NCI-H82 (cell line): ENCODE measurements at regions not wholly inside any gene's neighbourhood (a gene's known extent, or its start where the extent isn't known, plus 50 kb on each side); places are given as distances from the start of the nearest gene placed in this dataset.
"Not testable (repeated sequence)": the region's sequence is repeated elsewhere in the genome, so short reads cannot be mapped to it uniquely, and the experiment has no call there.

Experiments used
- DNase-seq: peaks from one replicate; lab custom pipeline; 2025; lab: John Stamatoyannopoulos, UW

- DNase-seq, result no peak
These were observed 146.8 kb upstream of the TMPRSS15 start for GRCh38 chr21:18550361-18550760.

GRCh38 chr21:18553786-18554185 lies 150.2 kb upstream of the TMPRSS15 start:
- DNase-seq, result peak; percentile 93

GRCh38 chr21:18567770-18568169 lies 164.2 kb upstream of the TMPRSS15 start:
- DNase-seq, result not testable (repeated sequence)

GRCh38 chr21:18588001-18588662 lies 184.5 kb upstream of the TMPRSS15 start:
- no peak for DNase-seq

- DNase-seq, result no peak
These were observed 197.6 kb upstream of the TMPRSS15 start for GRCh38 chr21:18601146-18601545.

- DNase-seq, result no peak
These were observed 199.1 kb upstream of the TMPRSS15 start for GRCh38 chr21:18602711-18603110.

- no peak for DNase-seq
These were observed 199.7 kb upstream of the TMPRSS15 start for GRCh38 chr21:18603261-18603660.

GRCh38 chr21:18603980-18604379 lies 200.4 kb upstream of the TMPRSS15 start:
- DNase-seq, result no peak

- DNase-seq, result peak; percentile 92
These were observed 204.6 kb upstream of the TMPRSS15 start for GRCh38 chr21:18608226-18608625.

- peak; percentile 19 for DNase-seq
These were observed 210.7 kb upstream of the TMPRSS15 start for GRCh38 chr21:18614303-18614702.

- peak; percentile 41 for DNase-seq
These were observed 213.7 kb upstream of the TMPRSS15 start for GRCh38 chr21:18617291-18617690.

- no peak for DNase-seq
These were observed 216.9 kb upstream of the TMPRSS15 start for GRCh38 chr21:18620436-18620835.

- DNase-seq, result no peak
These were observed 218.8 kb upstream of the TMPRSS15 start for GRCh38 chr21:18622383-18622782.

GRCh38 chr21:18630446-18630845 lies 226.9 kb upstream of the TMPRSS15 start:
- no peak for DNase-seq

GRCh38 chr21:18636897-18637296 lies 233.3 kb upstream of the TMPRSS15 start:
- DNase-seq, result no peak

GRCh38 chr21:18646116-18646515 lies 242.5 kb upstream of the TMPRSS15 start:
- DNase-seq, result no peak

- DNase-seq, result no peak
These were observed 252.3 kb upstream of the TMPRSS15 start for GRCh38 chr21:18655931-18656330.

- DNase-seq, result no peak
These were observed 258.3 kb upstream of the TMPRSS15 start for GRCh38 chr21:18661842-18662241.

GRCh38 chr21:18663663-18664062 lies 260.1 kb upstream of the TMPRSS15 start:
- DNase-seq, result no peak

- peak; percentile 24 for DNase-seq
These were observed 263.1 kb upstream of the TMPRSS15 start for GRCh38 chr21:18666725-18667124.

- no peak for DNase-seq
These were observed 270.2 kb upstream of the TMPRSS15 start for GRCh38 chr21:18673789-18674188.

- no peak for DNase-seq
These were observed 274.0 kb upstream of the TMPRSS15 start for GRCh38 chr21:18677632-18678031.

- DNase-seq, result no peak
These were observed 302.4 kb upstream of the TMPRSS15 start for GRCh38 chr21:18705971-18706370.

- no peak for DNase-seq
These were observed 308.1 kb upstream of the TMPRSS15 start for GRCh38 chr21:18711662-18712061.
